Activated B cell treated with CpG ODN at 0.5 μM for 24 hours (primary cell): ENCODE measurements at regions not wholly inside any gene's neighbourhood (a gene's known extent, or its start where the extent isn't known, plus 50 kb on each side); places are given as distances from the start of the nearest gene placed in this dataset.

Experiments used
- ATAC-seq: fragments of 200-7000 bp; cut with Tn5 transposase; one replicate; pipeline ENCODE4 v1.10.0; 2021; ENCODE audit warnings: low read depth, mild to moderate bottlenecking, moderate library complexity
- CTCF ChIA-PET: fragments of 350-600 bp; sonication (Branson Sonifier 250); formaldehyde crosslinking; loops from one replicate; lab custom pipeline; 2021; ENCODE audit warnings: antibody characterized with exemption; lab: Charles Lee
- POLR2A ChIA-PET: fragments of 350-600 bp; sonication (Branson Sonifier 250); formaldehyde crosslinking; loops from one replicate; lab custom pipeline; 2021; ENCODE audit warnings: antibody characterized with exemption; lab: Charles Lee
- DNase-seq: peaks from one replicate; pipeline ENCODE4 v3.0.0; 2022
- H3K27ac Mint-ChIP-seq: one replicate; pipeline ENCODE4 v1.8.0; 2020; ENCODE audit warnings: mixed read lengths
- H3K27me3 Mint-ChIP-seq: one replicate; pipeline ENCODE4 v1.8.0; 2021; ENCODE audit warnings: mixed read lengths
- H3K36me3 Mint-ChIP-seq: one replicate; pipeline ENCODE4 v1.8.0; 2021; ENCODE audit warnings: low read depth, mixed read lengths
- H3K4me1 Mint-ChIP-seq: one replicate; pipeline ENCODE4 v1.8.0; 2021; ENCODE audit warnings: mixed read lengths
- H3K4me3 Mint-ChIP-seq: one replicate; pipeline ENCODE4 v1.8.0; 2020; ENCODE audit warnings: mild to moderate bottlenecking, mixed read lengths
- H3K9me3 Mint-ChIP-seq: one replicate; pipeline ENCODE4 v1.8.0; 2020; ENCODE audit warnings: mixed read lengths
- CTCF ChIP-seq: fragments of 200-600 bp; IDR thresholded peaks from one replicate; pipeline ENCODE4 v1.8.0; 2022; ENCODE audit warnings: antibody characterized with exemption, mild to moderate bottlenecking
- intact Hi-C: fragments of 100-400 bp; cut with micrococcal nuclease; formaldehyde crosslinking; loops from one replicate; pipeline ENCODE4 v1.15.1; 2024

DNA sequence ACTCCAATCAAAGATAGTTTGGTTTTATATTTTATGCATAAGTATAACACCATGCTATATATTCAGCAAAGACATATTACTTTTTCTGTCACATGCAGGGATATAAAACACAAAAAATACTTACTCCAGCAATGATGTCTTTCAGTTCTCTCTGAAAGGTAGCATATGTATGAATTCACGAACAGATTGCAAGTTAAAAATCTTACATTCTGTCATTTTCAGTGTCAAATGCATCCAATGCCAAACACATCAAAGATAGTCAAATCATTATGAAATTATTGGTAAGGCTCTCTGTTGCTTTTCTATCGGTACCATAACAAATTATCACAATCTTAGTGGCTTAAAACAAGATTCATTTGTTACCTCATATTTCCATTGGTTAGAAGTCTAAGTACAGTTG, 492.0 kb upstream of the KIF2B start:
- DNase-seq (no peak), ATAC-seq (no peak)
- no peaks in the 10 kb centered on the region for H3K27me3 Mint-ChIP-seq
- H3K4me3 Mint-ChIP-seq = no peak overlapping the region
- no peak overlapping the region for H3K27ac Mint-ChIP-seq
- intact Hi-C loops = no loop called here
- ChIA-PET POLR2A (no interaction called here), CTCF (no interaction called here)
- H3K36me3 Mint-ChIP-seq = no peaks in the 10 kb centered on the region
- peaks cover 13% of the 10 kb centered on the region for H3K9me3 Mint-ChIP-seq
- TF ChIP-seq CTCF = no peak
- no peaks in the 10 kb centered on the region for H3K4me1 Mint-ChIP-seq

GRCh38 chr17:53321651-53322050, 501.1 kb upstream of the KIF2B start:
- intact Hi-C loops = no loop called here
- ATAC-seq = no peak
- H3K4me1 Mint-ChIP-seq = no peaks in the 10 kb centered on the region
- ChIA-PET POLR2A (no interaction called here), CTCF (no interaction called here)
- no peaks in the 10 kb centered on the region for H3K36me3 Mint-ChIP-seq
- no peak overlapping the region for H3K4me3 Mint-ChIP-seq
- H3K9me3 Mint-ChIP-seq = peaks cover 8% of the 10 kb centered on the region
- no peaks in the 10 kb centered on the region for H3K27me3 Mint-ChIP-seq
- DNase-seq = no peak
- no peak overlapping the region for H3K27ac Mint-ChIP-seq
- no peak for TF ChIP-seq CTCF

GRCh38 chr17:53319947-53320346, 502.8 kb upstream of the KIF2B start:
- H3K4me3 Mint-ChIP-seq = no peak overlapping the region
- H3K27me3 Mint-ChIP-seq = no peaks in the 10 kb centered on the region
- ATAC-seq (no peak), DNase-seq (no peak)
- CTCF ChIA-PET = no interaction called here
- H3K27ac Mint-ChIP-seq = no peak overlapping the region
- H3K4me1 Mint-ChIP-seq = no peaks in the 10 kb centered on the region
- H3K36me3 Mint-ChIP-seq = no peaks in the 10 kb centered on the region
- TF ChIP-seq CTCF = no peak
- intact Hi-C loops = no loop called here
- H3K9me3 Mint-ChIP-seq = peaks cover 6% of the 10 kb centered on the region
- POLR2A ChIA-PET = no interaction called here

DNA sequence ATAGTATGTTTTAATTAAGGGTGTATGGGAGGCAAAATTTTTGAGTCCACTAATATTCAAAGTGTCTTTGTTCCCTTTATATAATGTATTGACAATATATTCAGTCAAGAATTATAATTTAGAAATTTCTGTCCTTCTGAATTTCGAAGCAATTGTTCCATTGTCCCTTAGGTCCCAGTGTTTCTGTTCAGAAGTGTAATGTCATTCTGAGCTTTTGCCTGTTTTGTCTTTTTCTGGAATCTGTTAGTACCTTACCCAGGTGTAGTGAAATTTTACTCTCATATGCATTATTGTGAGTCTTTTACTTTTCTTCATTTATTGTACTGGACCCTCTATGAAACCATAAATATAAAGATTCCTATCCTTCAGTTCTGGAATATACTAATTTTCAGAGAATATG, 505.7 kb upstream of the KIF2B start:
- ATAC-seq = no peak
- H3K4me1 Mint-ChIP-seq = no peaks in the 10 kb centered on the region
- no peak overlapping the region for H3K4me3 Mint-ChIP-seq
- no peak overlapping the region for H3K27ac Mint-ChIP-seq
- H3K36me3 Mint-ChIP-seq = no peaks in the 10 kb centered on the region
- POLR2A ChIA-PET = no interaction called here
- no peaks in the 10 kb centered on the region for H3K27me3 Mint-ChIP-seq
- DNase-seq = no peak
- TF ChIP-seq CTCF = no peak
- CTCF ChIA-PET = no interaction called here
- intact Hi-C loops = no loop called here
- H3K9me3 Mint-ChIP-seq = peaks cover 4% of the 10 kb centered on the region

GRCh38 chr17:53316073-53316472, 506.7 kb upstream of the KIF2B start:
- no peak for TF ChIP-seq CTCF
- no peak overlapping the region for H3K27ac Mint-ChIP-seq
- no peak for ATAC-seq
- H3K36me3 Mint-ChIP-seq = no peaks in the 10 kb centered on the region
- intact Hi-C loops = no loop called here
- no peak for DNase-seq
- POLR2A ChIA-PET = no interaction called here
- CTCF ChIA-PET = no interaction called here
- no peaks in the 10 kb centered on the region for H3K4me1 Mint-ChIP-seq
- no peak overlapping the region for H3K4me3 Mint-ChIP-seq
- no peaks in the 10 kb centered on the region for H3K27me3 Mint-ChIP-seq
- H3K9me3 Mint-ChIP-seq = peaks cover 4% of the 10 kb centered on the region
